ENCODE measurements at regions not wholly inside any gene's neighbourhood (a gene's known extent, or its start where the extent isn't known, plus 50 kb on each side); places are given as distances from the start of the nearest gene placed in this dataset.
"Not testable (repeated sequence)": the region's sequence is repeated elsewhere in the genome, so short reads cannot be mapped to it uniquely, and the experiment has no call there.

DNA sequence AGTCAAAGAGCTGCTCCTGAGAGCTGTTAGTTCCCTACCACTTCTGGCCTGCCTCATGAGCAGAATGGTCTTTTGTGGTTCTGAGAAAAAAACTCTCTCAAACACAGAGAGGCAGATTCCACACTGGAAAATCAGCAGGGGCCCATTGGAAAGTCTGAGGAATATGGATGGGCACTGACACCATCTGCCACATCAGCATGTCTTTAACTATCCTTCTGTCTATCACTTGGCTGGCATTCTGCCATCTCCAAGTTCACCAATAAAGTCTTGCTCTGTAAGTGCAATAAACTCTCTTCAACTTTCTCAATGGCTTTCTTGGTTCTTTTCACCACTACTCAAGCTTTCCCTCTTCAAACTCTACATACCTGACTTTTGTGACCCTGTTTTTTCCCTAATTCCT lies 101.3 kb upstream of the GALNT15 start:
- H2BK12ac ChIP-seq (ENCODE audit: insufficient read length, low read depth, low read length): no peak overlapping the region
- H2AK5ac ChIP-seq (ENCODE audit: insufficient read length, low read length): no peak overlapping the region
- peaks cover 6% of the 10 kb centered on the region for H3K4me1 ChIP-seq (ENCODE audit: insufficient read depth, low read length)
- H4K20me1 ChIP-seq (ENCODE audit: control insufficient read depth, insufficient read depth, insufficient read length): no peaks in the 10 kb centered on the region
- no peak overlapping the region for H2AFZ ChIP-seq (ENCODE audit: low read length)
- no peak overlapping the region for H4K91ac ChIP-seq (ENCODE audit: insufficient read length, low read depth, low read length)
- H3K27me3 ChIP-seq (ENCODE audit: insufficient read depth, low read length): no peaks in the 10 kb centered on the region
- no peak overlapping the region for H3K14ac ChIP-seq (ENCODE audit: insufficient read depth, low read length)
- no peaks in the 10 kb centered on the region for H3K79me1 ChIP-seq (ENCODE audit: insufficient read depth, low read depth, low read length, poor library complexity, severe bottlenecking)
- Mint-ChIP-seq H3K27me3 (ENCODE audit: low read depth) (no peaks in the 10 kb centered on the region; the same call in 1 of the 2 replicates), H3K27ac (no peak overlapping the region), H3K4me3 (no peak overlapping the region), H3K36me3 (ENCODE audit: insufficient read depth in 1 of 3, low read depth in 3 of 3) (peaks cover 0 to 3% (median 1%) of the 10 kb centered on the region in 3 experiments; a peak in 3 of 7 replicates), H3K4me1 (peaks cover 0 to 4% of the 10 kb centered on the region in 2 experiments; a peak in 1 of 4 replicates), H3K9me3 (peaks cover 4 to 13% of the 10 kb centered on the region in 2 experiments; a peak in 4 of 5 replicates)
- no peak overlapping the region for H3K4me2 ChIP-seq (ENCODE audit: insufficient read depth, insufficient read length, low read length)
- TF ChIP-seq, protein P1, sequence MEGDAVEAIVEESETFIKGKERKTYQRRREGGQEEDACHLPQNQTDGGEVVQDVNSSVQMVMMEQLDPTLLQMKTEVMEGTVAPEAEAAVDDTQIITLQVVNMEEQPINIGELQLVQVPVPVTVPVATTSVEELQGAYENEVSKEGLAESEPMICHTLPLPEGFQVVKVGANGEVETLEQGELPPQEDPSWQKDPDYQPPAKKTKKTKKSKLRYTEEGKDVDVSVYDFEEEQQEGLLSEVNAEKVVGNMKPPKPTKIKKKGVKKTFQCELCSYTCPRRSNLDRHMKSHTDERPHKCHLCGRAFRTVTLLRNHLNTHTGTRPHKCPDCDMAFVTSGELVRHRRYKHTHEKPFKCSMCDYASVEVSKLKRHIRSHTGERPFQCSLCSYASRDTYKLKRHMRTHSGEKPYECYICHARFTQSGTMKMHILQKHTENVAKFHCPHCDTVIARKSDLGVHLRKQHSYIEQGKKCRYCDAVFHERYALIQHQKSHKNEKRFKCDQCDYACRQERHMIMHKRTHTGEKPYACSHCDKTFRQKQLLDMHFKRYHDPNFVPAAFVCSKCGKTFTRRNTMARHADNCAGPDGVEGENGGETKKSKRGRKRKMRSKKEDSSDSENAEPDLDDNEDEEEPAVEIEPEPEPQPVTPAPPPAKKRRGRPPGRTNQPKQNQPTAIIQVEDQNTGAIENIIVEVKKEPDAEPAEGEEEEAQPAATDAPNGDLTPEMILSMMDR (conservative IDR thresholded peaks at IDR 0.05): no peak
- H2BK5ac ChIP-seq (ENCODE audit: insufficient read length, low read length): no peak overlapping the region
- H3K18ac ChIP-seq (ENCODE audit: insufficient read length, low read depth, low read length): no peak overlapping the region
- no peak overlapping the region for H3K23ac ChIP-seq (ENCODE audit: insufficient read length, low read depth, low read length)
- DNase-seq: no peak
- H3K23me2 ChIP-seq (ENCODE audit: insufficient read length, low read depth, low read length, poor library complexity, severe bottlenecking): no peaks in the 10 kb centered on the region
- peaks cover 7% of the 10 kb centered on the region for H3K9me3 ChIP-seq (ENCODE audit: control insufficient read depth, low read depth, low read length)
- no peak overlapping the region for H4K8ac ChIP-seq (replicated peaks; ENCODE audit: insufficient read length, low read depth, low read length)
- no peak overlapping the region for H3K27ac ChIP-seq (ENCODE audit: insufficient read length, low read depth, low read length)
- H3T11ph ChIP-seq (ENCODE audit: low read length): no peak overlapping the region
- no peak overlapping the region for H3K4ac ChIP-seq (ENCODE audit: low read depth, low read length)
- no peaks in the 10 kb centered on the region for H3K79me2 ChIP-seq (ENCODE audit: insufficient read depth, low read length)
- no peak overlapping the region for H2BK20ac ChIP-seq (ENCODE audit: low read depth, low read length, poor library complexity, severe bottlenecking)
- no peak overlapping the region for H3K56ac ChIP-seq (ENCODE audit: insufficient read length, low read depth, low read length)
- H3K9ac ChIP-seq (ENCODE audit: extremely low read depth, insufficient read length, low read length): no peak overlapping the region
- H2BK15ac ChIP-seq (ENCODE audit: low read depth, low read length): no peak overlapping the region
- H4K5ac ChIP-seq (ENCODE audit: insufficient read length, low read depth, low read length): no peak overlapping the region
- no peak overlapping the region for H2BK120ac ChIP-seq (ENCODE audit: low read depth, low read length, poor library complexity, severe bottlenecking)

DNA sequence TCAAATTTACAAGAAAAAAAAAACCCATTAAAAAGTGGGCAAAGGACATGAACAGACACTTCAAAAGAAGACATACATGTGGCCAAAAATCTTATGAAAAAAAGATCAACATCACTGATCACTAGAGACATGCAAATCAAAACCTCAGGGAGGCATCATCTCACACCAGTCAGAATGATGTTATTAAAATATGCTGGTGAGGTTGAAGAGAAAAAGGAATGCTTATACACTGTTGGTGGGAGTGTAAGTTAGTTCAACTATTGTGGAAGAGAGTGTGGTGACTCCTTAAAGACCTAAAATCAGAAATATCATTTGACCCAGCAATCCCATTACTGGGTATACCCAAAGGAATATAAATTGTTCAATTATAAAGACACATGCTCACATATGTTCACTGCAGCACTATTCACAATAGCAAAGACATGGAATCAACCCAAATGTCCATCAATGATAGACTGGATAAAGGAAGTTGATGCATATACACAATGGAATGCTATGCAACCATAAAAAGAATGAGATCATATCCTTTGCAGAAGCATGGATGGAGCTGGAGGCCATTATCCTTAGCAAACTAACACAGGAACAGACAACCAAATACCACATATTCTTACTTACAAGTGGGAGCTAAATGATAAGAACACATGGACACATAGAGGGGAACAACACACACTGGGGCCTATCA lies 100.3 kb upstream of the GALNT15 start:
- H3K23me2 ChIP-seq (ENCODE audit: insufficient read length, low read depth, low read length, poor library complexity, severe bottlenecking); H3K4me2 ChIP-seq (ENCODE audit: insufficient read depth, insufficient read length, low read length); H4K8ac ChIP-seq (replicated peaks; ENCODE audit: insufficient read length, low read depth, low read length); H3K9me3 ChIP-seq (ENCODE audit: control insufficient read depth, low read depth, low read length); H4K5ac ChIP-seq (ENCODE audit: insufficient read length, low read depth, low read length); H3K27ac Mint-ChIP-seq; H3K79me2 ChIP-seq (ENCODE audit: insufficient read depth, low read length); H3K4me1 ChIP-seq (ENCODE audit: insufficient read depth, low read length); H3K4me3 Mint-ChIP-seq; DNase-seq; H3K18ac ChIP-seq (ENCODE audit: insufficient read length, low read depth, low read length); H2AFZ ChIP-seq (ENCODE audit: low read length); H3K27me3 Mint-ChIP-seq (ENCODE audit: low read depth); H3K9ac ChIP-seq (ENCODE audit: extremely low read depth, insufficient read length, low read length); H2BK20ac ChIP-seq (ENCODE audit: low read depth, low read length, poor library complexity, severe bottlenecking); H3K23ac ChIP-seq (ENCODE audit: insufficient read length, low read depth, low read length); H2BK120ac ChIP-seq (ENCODE audit: low read depth, low read length, poor library complexity, severe bottlenecking); H3K79me1 ChIP-seq (ENCODE audit: insufficient read depth, low read depth, low read length, poor library complexity, severe bottlenecking); H2BK12ac ChIP-seq (ENCODE audit: insufficient read length, low read depth, low read length); H3K14ac ChIP-seq (ENCODE audit: insufficient read depth, low read length); H3T11ph ChIP-seq (ENCODE audit: low read length); H3K4ac ChIP-seq (ENCODE audit: low read depth, low read length); H2AK5ac ChIP-seq (ENCODE audit: insufficient read length, low read length); H3K56ac ChIP-seq (ENCODE audit: insufficient read length, low read depth, low read length); H3K4me1 Mint-ChIP-seq; H3K27me3 ChIP-seq (ENCODE audit: insufficient read depth, low read length); H2BK5ac ChIP-seq (ENCODE audit: insufficient read length, low read length); H3K27ac ChIP-seq (ENCODE audit: insufficient read length, low read depth, low read length); H4K20me1 ChIP-seq (ENCODE audit: control insufficient read depth, insufficient read depth, insufficient read length); H4K91ac ChIP-seq (ENCODE audit: insufficient read length, low read depth, low read length); H3K36me3 Mint-ChIP-seq (ENCODE audit: insufficient read depth in 1 of 3, low read depth in 3 of 3); H2BK15ac ChIP-seq (ENCODE audit: low read depth, low read length): not testable (repeated sequence)
- H3K9me3 Mint-ChIP-seq: peaks cover 4 to 13% of the 10 kb centered on the region in 2 experiments; a peak in 4 of 5 replicates
